ENCODE measurements at regions not wholly inside any gene's neighbourhood (a gene's known extent, or its start where the extent isn't known, plus 50 kb on each side); places are given as distances from the start of the nearest gene placed in this dataset.

- no peak overlapping the region for H2AFZ ChIP-seq
- H3K27me3 ChIP-seq (ENCODE audit: control insufficient read depth, insufficient read depth, low read length): no peaks in the 10 kb centered on the region
- TF ChIP-seq CTCF (IDR thresholded peaks at IDR 0.05): no peak
- no peaks in the 10 kb centered on the region for H3K4me1 ChIP-seq
- H3K9me3 ChIP-seq (ENCODE audit: control insufficient read depth, low read length): no peaks in the 10 kb centered on the region
- no peak overlapping the region for H3K27ac ChIP-seq
- no peak overlapping the region for H3K9ac ChIP-seq
- H3K4me2 ChIP-seq (ENCODE audit: low read length): no peak overlapping the region
- H3K79me2 ChIP-seq: no peaks in the 10 kb centered on the region
- H3K36me3 ChIP-seq (ENCODE audit: control insufficient read depth, insufficient read depth, low read length): no peaks in the 10 kb centered on the region
- no peak overlapping the region for H3K4me3 ChIP-seq (ENCODE audit: low read depth, low read length)
Observed at GRCh38 chr6:40298207-40298606, 289.0 kb downstream of the LRFN2 start.

DNA sequence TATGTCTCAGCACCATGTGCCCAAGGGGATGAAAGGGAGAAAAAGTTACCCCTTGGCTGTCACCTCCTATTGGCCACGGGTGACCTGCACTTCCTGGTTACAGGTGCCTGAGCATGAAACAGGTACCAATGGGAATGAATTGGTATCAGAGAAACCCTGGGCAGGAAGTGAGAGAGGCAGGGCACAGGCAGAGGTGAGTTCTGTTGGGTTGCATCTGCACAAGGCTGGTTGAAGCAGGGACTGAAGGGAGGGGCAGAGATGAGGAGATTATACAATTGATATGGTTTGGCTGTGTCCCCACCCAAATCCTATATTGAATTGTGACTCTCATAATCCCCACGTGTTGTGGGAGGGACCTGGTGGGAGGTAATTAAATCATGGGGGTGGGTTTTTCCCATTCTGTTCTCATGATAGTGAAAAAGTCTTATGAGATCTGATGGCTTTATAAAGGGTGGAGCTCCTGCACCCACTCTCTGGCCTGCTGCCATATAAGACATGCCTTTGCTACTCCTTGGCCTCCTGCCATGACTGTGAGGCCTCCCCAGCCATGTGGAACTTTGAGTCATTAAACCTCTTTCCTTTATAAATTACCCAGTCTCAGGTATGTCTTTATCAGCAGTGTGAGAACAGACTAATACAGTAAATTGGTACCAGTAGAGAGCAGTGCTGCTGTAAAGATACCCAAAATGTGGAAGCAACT lies 291.8 kb downstream of the LRFN2 start:
- no peak overlapping the region for H3K4me2 ChIP-seq (ENCODE audit: low read length)
- H3K27ac ChIP-seq: no peak overlapping the region
- H2AFZ ChIP-seq: no peak overlapping the region
- no peaks in the 10 kb centered on the region for H3K27me3 ChIP-seq (ENCODE audit: control insufficient read depth, insufficient read depth, low read length)
- no peaks in the 10 kb centered on the region for H3K79me2 ChIP-seq
- H3K9ac ChIP-seq: no peak overlapping the region
- no peak overlapping the region for H3K4me3 ChIP-seq (ENCODE audit: low read depth, low read length)
- no peak for TF ChIP-seq CTCF (IDR thresholded peaks at IDR 0.05)
- no peaks in the 10 kb centered on the region for H3K9me3 ChIP-seq (ENCODE audit: control insufficient read depth, low read length)
- H3K36me3 ChIP-seq (ENCODE audit: control insufficient read depth, insufficient read depth, low read length): no peaks in the 10 kb centered on the region
- H3K4me1 ChIP-seq: no peaks in the 10 kb centered on the region

- H3K27me3 ChIP-seq (ENCODE audit: control insufficient read depth, insufficient read depth, low read length): no peaks in the 10 kb centered on the region
- H3K79me2 ChIP-seq: no peaks in the 10 kb centered on the region
- no peaks in the 10 kb centered on the region for H3K36me3 ChIP-seq (ENCODE audit: control insufficient read depth, insufficient read depth, low read length)
- TF ChIP-seq CTCF (IDR thresholded peaks at IDR 0.05): no peak
- H3K4me3 ChIP-seq (ENCODE audit: low read depth, low read length): no peak overlapping the region
- H3K27ac ChIP-seq: no peak overlapping the region
- no peaks in the 10 kb centered on the region for H3K4me1 ChIP-seq
- no peak overlapping the region for H3K9ac ChIP-seq
- H3K9me3 ChIP-seq (ENCODE audit: control insufficient read depth, low read length): no peaks in the 10 kb centered on the region
- no peak overlapping the region for H3K4me2 ChIP-seq (ENCODE audit: low read length)
- no peak overlapping the region for H2AFZ ChIP-seq
Observed at GRCh38 chr6:40293460-40294185, 293.5 kb downstream of the LRFN2 start.

DNA sequence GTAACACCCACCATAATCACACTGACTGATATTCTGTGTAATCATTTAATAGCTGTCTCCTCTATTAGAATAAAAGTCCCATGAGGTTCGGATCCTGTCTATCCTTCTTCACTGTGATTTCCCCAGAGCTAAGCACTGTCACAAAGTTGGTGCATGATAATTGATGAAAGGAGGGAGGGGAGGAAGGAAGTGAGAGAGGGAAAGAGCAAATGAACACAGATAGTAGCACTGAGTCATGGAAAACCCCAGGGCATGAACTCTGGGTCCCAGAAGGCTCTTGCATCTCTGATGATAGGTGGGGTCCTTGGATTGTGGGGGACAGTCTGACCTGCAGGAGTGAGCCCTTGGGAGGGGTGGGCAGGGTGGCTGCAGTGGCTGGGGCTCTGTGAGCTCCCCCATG lies 294.1 kb downstream of the LRFN2 start:
- Histone ChIP-seq H2AFZ (no peak overlapping the region), H3K79me2 (no peaks in the 10 kb centered on the region), H3K9ac (no peak overlapping the region), H3K36me3 (ENCODE audit: control insufficient read depth, insufficient read depth, low read length) (no peaks in the 10 kb centered on the region), H3K27ac (no peak overlapping the region), H3K4me2 (ENCODE audit: low read length) (no peak overlapping the region), H3K4me3 (ENCODE audit: low read depth, low read length) (no peak overlapping the region), H3K9me3 (ENCODE audit: control insufficient read depth, low read length) (no peaks in the 10 kb centered on the region), H3K4me1 (no peaks in the 10 kb centered on the region), H3K27me3 (ENCODE audit: control insufficient read depth, insufficient read depth, low read length) (peaks cover 3% of the 10 kb centered on the region)
- TF ChIP-seq CTCF (IDR thresholded peaks at IDR 0.05): no peak

Data from parathyroid adenoma (tissue), 2 donors.